HEK293 (cell line): ENCODE measurements at regions not wholly inside any gene's neighbourhood (a gene's known extent, or its start where the extent isn't known, plus 50 kb on each side); places are given as distances from the start of the nearest gene placed in this dataset.

Experiments
- CTCF ChIP-seq: fragments of 450-650 bp; formaldehyde crosslinking; IDR thresholded peaks from 2 replicates; pipeline ENCODE4 v1.5.1; 2016; ENCODE audit warnings: missing biosample characterization, missing genetic modification characterization
- MEIS1 ChIP-seq: sonication (generic); formaldehyde crosslinking; IDR thresholded peaks from 2 replicates; pipeline ENCODE4 v1.8.1; 2022; ENCODE audit warnings: missing genetic modification reagents, mild to moderate bottlenecking, borderline replicate concordance
- REPIN1 ChIP-seq: fragments of 450-650 bp; formaldehyde crosslinking; IDR thresholded peaks from 2 replicates; pipeline ENCODE4 v1.5.1; 2017; ENCODE audit warnings: missing biosample characterization, missing genetic modification characterization, low read depth
- REST ChIP-seq: fragments of 450-650 bp; formaldehyde crosslinking; IDR thresholded peaks from 2 replicates; pipeline ENCODE4 v1.5.1; 2016; ENCODE audit warnings: missing biosample characterization, missing genetic modification characterization
- ZNF48 ChIP-seq: fragments of 450-650 bp; formaldehyde crosslinking; IDR thresholded peaks from 2 replicates; pipeline ENCODE4 v1.5.1; 2016; ENCODE audit warnings: missing biosample characterization, missing genetic modification characterization
- ZNF596 ChIP-seq: fragments of 450-650 bp; IDR thresholded peaks from 2 replicates; pipeline ENCODE4 v1.5.0; 2018; ENCODE audit warnings: missing biosample characterization, mild to moderate bottlenecking, missing genetic modification characterization, moderate library complexity

DNA sequence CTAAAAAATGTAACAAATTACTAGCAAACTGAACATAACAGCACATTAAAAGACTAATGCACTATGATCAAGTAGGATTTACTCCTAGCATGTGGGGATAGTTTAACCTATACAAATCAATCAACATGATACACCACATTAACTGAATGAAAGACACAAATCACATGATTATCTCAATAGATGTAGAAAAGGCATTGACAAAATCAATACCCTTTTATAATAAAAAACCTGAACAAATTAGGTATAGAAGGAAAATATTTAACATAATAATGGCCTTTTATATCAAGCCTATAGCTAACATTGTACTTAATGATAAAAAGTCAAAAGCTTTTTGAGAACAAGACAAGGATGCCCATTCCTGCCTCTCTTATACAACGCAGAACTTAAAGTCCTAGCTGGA, 540.0 kb downstream of the RERGL start:
- TF ChIP-seq ZNF596 (tag by site-specific recombination), result no peak
- no peak for TF ChIP-seq ZNF48 (tag by site-specific recombination)
- no peak for TF ChIP-seq REPIN1 (tag by site-specific recombination)
- no peak for TF ChIP-seq CTCF
- TF ChIP-seq REST (tag by site-specific recombination), result no peak
- no peak for TF ChIP-seq MEIS1
